Endothelial cell of umbilical vein (primary cell): ENCODE measurements at regions not wholly inside any gene's neighbourhood (a gene's known extent, or its start where the extent isn't known, plus 50 kb on each side); places are given as distances from the start of the nearest gene placed in this dataset.

Experiments used
- BruUV-seq: library from RNA; stranded (reverse); fragments of 400-500 nt; replicated peaks from 2 replicates; lab custom pipeline; 2021; lab: Mats Ljungman, UMichigan
- CTCF ChIA-PET: fragments of 300-600, 350-600 bp; sonication (Branson Sonifier 250); formaldehyde crosslinking; loops from one replicate; lab custom pipeline; 2021; ENCODE audit warnings: antibody characterized with exemption, inconsistent platforms; lab: Charles Lee
- POLR2A ChIA-PET: fragments of 300-600, 350-600 bp; sonication (Branson Sonifier 250); formaldehyde crosslinking; loops from one replicate; lab custom pipeline; 2021; ENCODE audit warnings: antibody characterized with exemption, inconsistent platforms; lab: Charles Lee
- DNase-seq: peaks from one replicate; pipeline ENCODE4 v3.0.0-alpha.2; 2011; ENCODE audit warnings: low read depth, low spot score
- FAIRE-seq: peaks from 2 replicates; lab custom pipeline; 2011; peaks lifted over from hg19 to GRCh38; lab: Jason Lieb, UNC
- H2AFZ ChIP-seq: 2 replicates; pipeline ENCODE4 v1.6.0; 2012; ENCODE audit warnings: low read depth, low read length, control low read depth, inconsistent platforms
- H3K27ac ChIP-seq: 2 replicates; pipeline ENCODE4 v1.5.1; 2011; ENCODE audit warnings: low read depth, mild to moderate bottlenecking, control low read depth, low read length, moderate library complexity; ENCODE audit not compliant: insufficient read depth
- H3K27me3 ChIP-seq, 2 experiments: 2 replicates each; pipeline versions ENCODE4 v1.6.0 to v1.6.1; 2011; ENCODE audit warnings: low read length in 2 of 2, mixed read lengths in 1 of 2; ENCODE audit not compliant: control insufficient read depth in 2 of 2, insufficient read depth in 2 of 2
- H3K36me3 ChIP-seq, 2 experiments: 2 replicates in 1 of 2; 3 replicates in 1 of 2; pipeline ENCODE4 v1.5.1; 2011; ENCODE audit warnings: low read length in 2 of 2, mild to moderate bottlenecking in 1 of 2, moderate library complexity in 1 of 2; ENCODE audit not compliant: control insufficient read depth in 2 of 2, insufficient read depth in 2 of 2; ENCODE audit errors: extremely low read depth in 1 of 2
- H3K4me1 ChIP-seq: 3 replicates; pipeline ENCODE4 v1.5.1; 2011; ENCODE audit warnings: mild to moderate bottlenecking, low read length; ENCODE audit not compliant: control insufficient read depth, insufficient read depth; ENCODE audit errors: extremely low read depth
- H3K4me2 ChIP-seq: 2 replicates; pipeline ENCODE4 v1.6.1; 2011; ENCODE audit warnings: low read length, control low read depth, mixed read lengths; ENCODE audit not compliant: insufficient read depth
- H3K4me3 ChIP-seq, 3 experiments: fragments of 200-600 bp in 1 of 3; sonication (generic), shearing (Covaris generic) in 1 of 3; replicated peaks in 1 of 3; 2 replicates each; pipeline ENCODE4 v1.5.1; 2011 to 2016; ENCODE audit warnings: control low read depth in 3 of 3, low read length in 3 of 3, mild to moderate bottlenecking in 2 of 3, inconsistent platforms in 1 of 3, low read depth in 1 of 3, moderate library complexity in 1 of 3; ENCODE audit not compliant: insufficient read depth in 1 of 3
- H3K79me2 ChIP-seq: 2 replicates; pipeline ENCODE4 v1.6.0; 2012; ENCODE audit warnings: low read length, inconsistent platforms; ENCODE audit not compliant: control insufficient read depth, insufficient read depth
- H3K9ac ChIP-seq: replicated peaks from 2 replicates; pipeline ENCODE3; 2011; ENCODE audit warnings: low read length, control low read depth; ENCODE audit not compliant: insufficient read depth; ENCODE audit errors: extremely low read depth
- H3K9me1 ChIP-seq: replicated peaks from 3 replicates; pipeline ENCODE4 v1.6.0; 2011; ENCODE audit warnings: mild to moderate bottlenecking, low read length; ENCODE audit not compliant: control insufficient read depth, insufficient read depth; ENCODE audit errors: extremely low read depth
- H3K9me3 ChIP-seq: replicated peaks from 2 replicates; pipeline ENCODE4 v1.5.1; 2012; ENCODE audit warnings: low read length, inconsistent platforms; ENCODE audit not compliant: control insufficient read depth, insufficient read depth
- H4K20me1 ChIP-seq: replicated peaks from 2 replicates; pipeline ENCODE3; 2011; ENCODE audit warnings: mild to moderate bottlenecking, low read length; ENCODE audit not compliant: control insufficient read depth, insufficient read depth; ENCODE audit errors: extremely low read depth
- EZH2 ChIP-seq: IDR thresholded peaks from 2 replicates; pipeline ENCODE4 v1.6.1; 2012; ENCODE audit warnings: borderline replicate concordance, low read depth, mild to moderate bottlenecking, moderate library complexity, low read length, inconsistent platforms; ENCODE audit not compliant: severe bottlenecking
- FOS ChIP-seq: IDR thresholded peaks from 2 replicates; pipeline ENCODE4 v1.6.1; 2011; ENCODE audit warnings: mild to moderate bottlenecking, low read length, moderate library complexity, borderline replicate concordance; ENCODE audit not compliant: insufficient read depth
- GATA2 ChIP-seq: IDR thresholded peaks from 2 replicates; pipeline ENCODE4 v1.7.0; 2011; ENCODE audit warnings: low read depth, mild to moderate bottlenecking, moderate library complexity, mixed read lengths, low read length; ENCODE audit not compliant: insufficient read length, insufficient read depth
- JUN ChIP-seq: IDR thresholded peaks from 2 replicates; pipeline ENCODE4 v1.6.1; 2011; ENCODE audit warnings: borderline replicate concordance, low read depth; ENCODE audit not compliant: insufficient read length, insufficient read depth
- MAX ChIP-seq: IDR thresholded peaks from 2 replicates; pipeline ENCODE4 v1.6.1; 2011; ENCODE audit not compliant: insufficient read depth, insufficient read length
- MYC ChIP-seq: IDR thresholded peaks from one replicate; pipeline ENCODE4 v1.6.1; 2011; ENCODE audit warnings: mild to moderate bottlenecking, low read depth, low read length
- POLR2A ChIP-seq: IDR thresholded peaks from 2 replicates; pipeline ENCODE4 v1.6.1; 2012; ENCODE audit warnings: low read depth, mild to moderate bottlenecking, control low read depth, low read length
- POLR2AphosphoS5 ChIP-seq: IDR thresholded peaks from 2 replicates; pipeline ENCODE4 v1.6.1; 2012; ENCODE audit warnings: low read depth, mild to moderate bottlenecking, control low read depth, low read length, moderate library complexity; ENCODE audit not compliant: insufficient read depth
- dilution Hi-C: fragments of 300-500 bp; cut with MboI; formaldehyde crosslinking; loops from one replicate; pipeline ENCODE4 v1.15.0; 2019; ENCODE audit warnings: low sequenced_read_pairs; ENCODE audit not compliant: extremely low pct_ligation_motif_present
- intact Hi-C: fragments of 100-400 bp; cut with micrococcal nuclease; formaldehyde crosslinking; loops from one replicate; pipeline ENCODE4 v1.10.0; 2022
- TF ChIP-seq, protein P1 (sequence below), 2 donors: IDR thresholded peaks; 1 replicate in 1 of 2; 2 replicates in 1 of 2; pipeline ENCODE4 v1.5.1; 2011; ENCODE audit warnings: low read length in 2 of 2, mild to moderate bottlenecking in 2 of 2, moderate library complexity in 2 of 2, control low read depth in 1 of 2, inconsistent platforms in 1 of 2, low read depth in 1 of 2; ENCODE audit not compliant: insufficient read depth in 1 of 2; ENCODE audit errors: extremely low read depth in 1 of 2

DNA sequence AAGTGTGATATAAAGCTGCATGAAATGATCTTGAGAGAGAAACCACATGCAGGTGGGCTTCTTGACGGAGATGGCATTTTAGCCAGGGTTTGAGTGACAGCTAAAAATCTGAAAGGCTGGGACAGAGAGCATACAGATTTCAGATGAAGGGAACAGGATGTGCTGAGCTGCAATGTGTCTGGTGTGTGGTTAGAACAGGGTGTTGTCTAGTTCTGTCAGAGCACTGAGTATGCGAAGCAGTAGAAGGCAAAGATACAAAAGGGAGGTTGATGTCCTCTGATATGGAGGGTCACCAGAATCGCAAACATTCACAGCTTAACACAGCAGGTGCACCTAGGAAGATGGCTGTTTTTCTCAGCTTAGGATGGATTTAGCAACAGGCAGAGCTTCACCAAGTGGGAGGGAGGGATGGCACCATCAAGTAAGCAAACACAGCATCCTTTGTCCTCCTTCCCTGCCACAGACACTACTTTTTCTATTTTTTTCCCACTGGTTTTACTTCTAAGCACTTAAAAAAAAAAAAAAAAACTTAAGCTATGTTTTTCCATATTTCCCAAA is 182.5 kb downstream of the TMX3 start:
- H3K27me3 ChIP-seq = peaks cover 0 to 1% of the 10 kb centered on the region in 2 experiments
- CTCF ChIA-PET = interaction anchor here (1.0 kb wide), 1 partner anchor 10 kb away, joined by 3 read pairs; no protein-coding TSS in a partner anchor

More for the DNA sequence above, 182.5 kb downstream of the TMX3 start:
- Histone ChIP-seq H3K36me3 (no peaks in the 10 kb centered on the region), H3K27ac (no peak overlapping the region), H3K4me3 (no peak overlapping the region), H3K9ac (no peak overlapping the region), H2AFZ (no peak overlapping the region), H3K9me1 (no peaks in the 10 kb centered on the region), H4K20me1 (no peaks in the 10 kb centered on the region), H3K4me2 (no peak overlapping the region), H3K79me2 (no peaks in the 10 kb centered on the region), H3K9me3 (no peaks in the 10 kb centered on the region), H3K4me1 (no peaks in the 10 kb centered on the region)
- BruUV-seq = no TSS peak
- TF ChIP-seq EZH2 (no peak), MAX (no peak), POLR2AphosphoS5 (no peak), MYC (no peak), GATA2 (no peak), JUN (no peak), FOS (no peak), POLR2A (no peak)
- TF ChIP-seq, protein P1, sequence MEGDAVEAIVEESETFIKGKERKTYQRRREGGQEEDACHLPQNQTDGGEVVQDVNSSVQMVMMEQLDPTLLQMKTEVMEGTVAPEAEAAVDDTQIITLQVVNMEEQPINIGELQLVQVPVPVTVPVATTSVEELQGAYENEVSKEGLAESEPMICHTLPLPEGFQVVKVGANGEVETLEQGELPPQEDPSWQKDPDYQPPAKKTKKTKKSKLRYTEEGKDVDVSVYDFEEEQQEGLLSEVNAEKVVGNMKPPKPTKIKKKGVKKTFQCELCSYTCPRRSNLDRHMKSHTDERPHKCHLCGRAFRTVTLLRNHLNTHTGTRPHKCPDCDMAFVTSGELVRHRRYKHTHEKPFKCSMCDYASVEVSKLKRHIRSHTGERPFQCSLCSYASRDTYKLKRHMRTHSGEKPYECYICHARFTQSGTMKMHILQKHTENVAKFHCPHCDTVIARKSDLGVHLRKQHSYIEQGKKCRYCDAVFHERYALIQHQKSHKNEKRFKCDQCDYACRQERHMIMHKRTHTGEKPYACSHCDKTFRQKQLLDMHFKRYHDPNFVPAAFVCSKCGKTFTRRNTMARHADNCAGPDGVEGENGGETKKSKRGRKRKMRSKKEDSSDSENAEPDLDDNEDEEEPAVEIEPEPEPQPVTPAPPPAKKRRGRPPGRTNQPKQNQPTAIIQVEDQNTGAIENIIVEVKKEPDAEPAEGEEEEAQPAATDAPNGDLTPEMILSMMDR (IDR thresholded peaks at IDR 0.05; ENCODE audit: extremely low read depth in 1 of 2, insufficient read depth in 1 of 2, low read depth in 1 of 2, low read length in 2 of 2) = no peak
- DNase-seq (no peak), FAIRE-seq (no peak)
- POLR2A ChIA-PET = no interaction called here
- intact Hi-C loops (no loop called here), dilution Hi-C loops (no loop called here)
